ENCODE measurements at regions not wholly inside any gene's neighbourhood (a gene's known extent, or its start where the extent isn't known, plus 50 kb on each side); places are given as distances from the start of the nearest gene placed in this dataset.
"Not testable (repeated sequence)": the region's sequence is repeated elsewhere in the genome, so short reads cannot be mapped to it uniquely, and the experiment has no call there.

GRCh38 chr7:87287738-87288341, 57.6 kb upstream of the CROT start:
- DNase-seq (ENCODE audit: low read depth, low spot score) = no peak

- not testable (repeated sequence) for DNase-seq (ENCODE audit: low read depth, low spot score)
These were observed 56.7 kb upstream of the CROT start for GRCh38 chr7:87288742-87289141.

GRCh38 chr7:87295565-87295964, 49.9 kb upstream of the CROT start:
- DNase-seq (ENCODE audit: low read depth, low spot score) = peak; percentile 28

Data from astrocyte of the hippocampus (primary cell).